ENCODE measurements at regions not wholly inside any gene's neighbourhood (a gene's known extent, or its start where the extent isn't known, plus 50 kb on each side); places are given as distances from the start of the nearest gene placed in this dataset.
"Not testable (repeated sequence)": the region's sequence is repeated elsewhere in the genome, so short reads cannot be mapped to it uniquely, and the experiment has no call there.

- DNase-seq, result peak in 1 of 2 donors; percentile 2
Observed at GRCh38 chr13:103883164-103883563, 816.9 kb upstream of the SLC10A2 start.

DNA sequence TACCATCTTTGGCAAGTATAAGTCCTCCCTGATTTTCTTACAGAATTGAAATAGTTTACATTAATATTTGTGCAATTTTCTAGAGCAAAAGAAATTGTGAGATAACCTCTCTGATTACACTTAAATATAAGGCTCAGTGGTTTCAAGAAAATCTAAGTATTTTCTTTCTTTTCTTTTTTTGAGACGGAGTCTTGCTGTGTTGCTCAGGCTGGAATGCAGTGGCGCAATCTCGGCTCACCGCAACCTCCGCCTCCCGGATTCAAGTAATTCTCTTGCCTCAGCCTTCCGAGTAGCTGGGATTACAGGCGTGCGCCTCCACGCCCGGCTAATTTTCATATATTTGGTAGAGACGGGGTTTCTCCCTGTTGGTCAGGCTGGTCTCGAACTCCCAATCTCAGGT, 813.9 kb upstream of the SLC10A2 start:
- DNase-seq, result not testable (repeated sequence)

DNA sequence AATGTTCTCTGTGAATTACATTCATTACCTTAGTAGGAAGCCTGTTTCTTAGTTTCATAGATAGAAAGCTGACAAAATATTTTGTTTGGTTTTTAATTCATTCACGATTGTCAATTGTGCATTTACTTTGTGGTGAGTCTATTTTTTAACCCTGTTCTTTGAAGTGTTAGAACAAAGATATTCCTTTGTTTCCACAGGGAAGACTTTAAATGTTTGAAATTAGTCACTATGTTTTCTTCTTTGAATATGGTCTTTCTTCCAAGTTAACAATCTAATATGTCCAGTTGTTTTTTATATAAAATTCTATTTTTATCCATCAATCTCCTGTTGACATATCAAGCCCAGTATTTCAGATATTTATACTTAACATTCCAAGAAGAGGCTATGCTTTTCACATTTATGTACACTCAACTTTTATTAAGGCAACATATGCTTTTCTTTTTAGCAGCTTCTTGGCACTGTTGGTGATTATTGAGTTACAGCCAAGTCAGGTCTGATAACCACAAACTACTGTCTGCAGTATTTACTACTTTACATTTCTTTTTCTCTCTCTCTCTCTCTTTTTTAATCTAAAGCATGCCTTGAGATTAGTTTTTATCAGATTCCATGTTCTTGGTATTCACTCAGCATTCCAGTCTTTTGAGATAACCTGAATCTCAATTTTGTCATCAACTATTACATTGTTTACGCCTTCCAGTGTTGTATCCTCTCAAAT, 812.8 kb upstream of the SLC10A2 start:
- DNase-seq, result no peak

DNA sequence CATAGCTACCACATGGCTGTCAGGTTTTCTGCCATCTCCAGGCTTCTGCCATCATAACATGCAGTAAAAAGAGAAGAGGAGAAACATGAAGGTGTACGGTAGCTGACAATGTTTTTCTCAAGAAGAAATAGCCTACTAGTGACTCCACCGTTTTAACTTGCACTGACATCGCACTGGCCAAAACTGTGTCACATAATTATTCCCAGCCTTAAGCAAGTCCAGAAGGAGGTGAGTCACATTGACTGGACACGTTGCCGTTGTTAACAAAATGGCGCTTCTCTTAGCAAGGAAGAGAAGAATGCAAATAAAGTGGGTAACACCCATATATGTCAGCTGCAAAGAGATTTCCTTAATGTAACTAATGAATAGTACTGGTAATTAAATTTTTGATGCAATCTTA, 810.4 kb upstream of the SLC10A2 start:
- no peak for DNase-seq

DNA sequence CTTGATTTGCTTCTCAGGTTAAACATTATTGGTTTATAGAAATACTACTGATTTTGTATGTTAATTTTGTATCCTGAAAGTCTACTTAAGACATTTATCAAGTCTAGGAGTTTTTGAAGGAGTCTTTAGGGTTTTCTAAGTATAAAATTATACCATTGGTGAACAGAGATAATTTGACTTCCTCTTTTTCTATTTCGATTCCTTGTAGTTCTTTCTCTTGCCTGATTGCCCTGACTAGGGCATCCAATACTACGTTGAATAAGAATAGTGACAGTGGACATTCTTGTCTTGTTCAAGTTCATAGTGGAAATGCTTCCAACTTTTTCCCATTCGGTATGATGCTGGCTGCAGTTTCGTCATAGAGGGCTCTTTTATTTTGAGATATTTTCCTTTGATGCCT, 807.5 kb upstream of the SLC10A2 start:
- no peak for DNase-seq

DNA sequence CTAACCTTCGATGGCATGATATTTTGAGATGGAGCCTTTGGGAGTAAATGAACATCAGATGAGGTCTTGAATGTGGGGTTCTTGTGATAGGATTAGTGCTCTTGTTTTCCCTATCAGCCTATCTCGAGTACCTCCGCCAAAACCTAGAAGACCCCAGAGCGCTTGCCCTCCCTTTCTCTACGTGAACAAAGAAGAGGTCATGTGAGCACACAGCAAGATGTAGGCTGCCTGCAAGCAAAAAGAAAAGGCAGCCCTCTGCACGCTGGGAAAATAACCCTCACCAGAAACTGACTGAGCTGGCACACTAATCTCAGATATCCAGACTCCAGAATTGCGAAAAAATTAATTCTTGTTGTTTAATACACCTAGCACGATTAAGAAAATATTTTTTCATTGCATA, 799.8 kb upstream of the SLC10A2 start:
- no peak for DNase-seq

DNA sequence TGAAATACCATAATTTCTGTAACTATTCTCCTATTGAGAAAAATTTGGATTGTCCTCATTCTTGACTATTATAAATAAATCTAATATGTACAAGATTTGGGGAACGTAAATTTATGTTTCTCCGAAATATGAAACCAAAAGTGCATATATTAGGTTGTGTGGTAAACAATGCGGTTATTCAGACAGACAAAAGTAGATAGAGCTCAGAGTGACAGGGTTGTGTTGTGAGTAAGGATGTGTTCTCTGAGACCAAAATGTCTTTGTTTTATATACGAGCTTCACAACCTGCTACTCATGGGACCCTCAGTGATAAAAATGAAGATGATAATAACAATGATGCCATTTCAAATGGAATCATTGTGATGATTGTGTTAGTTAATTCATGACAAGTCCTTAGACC, 796.3 kb upstream of the SLC10A2 start:
- DNase-seq, result no peak

- DNase-seq, result no peak
Observed at GRCh38 chr13:103859952-103860351, 793.7 kb upstream of the SLC10A2 start.

- DNase-seq, result no peak
Observed at GRCh38 chr13:103852036-103852435, 785.8 kb upstream of the SLC10A2 start.

GRCh38 chr13:103844471-103844870, 778.3 kb upstream of the SLC10A2 start:
- no peak for DNase-seq

DNA sequence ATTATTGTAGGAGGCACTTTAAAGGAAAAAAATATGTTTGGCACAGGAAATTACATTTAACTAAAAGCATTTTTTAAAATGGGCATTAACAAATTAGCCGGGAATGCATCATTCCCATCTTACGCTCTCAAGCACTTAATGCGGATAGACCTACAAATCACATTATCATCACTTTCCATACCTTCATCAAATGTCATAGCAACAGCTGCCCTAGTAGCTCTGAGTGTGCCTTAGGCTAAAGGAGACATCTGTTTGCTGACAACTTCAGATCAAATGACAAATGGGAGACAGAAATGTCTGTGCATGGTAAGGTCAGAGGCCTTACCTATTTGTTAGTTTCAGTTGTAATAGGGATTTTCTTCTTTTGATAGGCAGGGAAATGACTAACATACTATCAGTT, 773.2 kb upstream of the SLC10A2 start:
- DNase-seq, result no peak

DNA sequence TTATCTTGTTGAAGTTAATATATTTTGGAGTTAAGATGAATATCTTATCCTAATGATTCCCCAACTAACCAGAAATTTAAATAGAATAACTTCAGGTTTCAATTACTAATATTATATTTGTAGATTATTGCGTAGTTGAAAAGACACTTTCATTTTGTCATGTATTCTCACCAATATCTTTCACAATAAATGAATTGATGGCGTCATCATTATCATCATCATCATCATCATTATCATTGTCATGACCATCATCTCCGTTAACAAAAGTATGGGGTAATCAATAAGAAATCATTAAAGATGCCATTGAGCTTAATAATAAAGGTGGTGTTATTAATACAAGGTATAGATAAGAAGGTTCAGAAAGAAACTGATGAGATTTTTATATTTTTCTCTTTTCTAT, 768.8 kb upstream of the SLC10A2 start:
- no peak for DNase-seq

- no peak for DNase-seq
Observed at GRCh38 chr13:103833294-103833852, 767.2 kb upstream of the SLC10A2 start.

GRCh38 chr13:103815619-103816018, 749.4 kb upstream of the SLC10A2 start:
- no peak for DNase-seq

GRCh38 chr13:103812971-103813370, 746.8 kb upstream of the SLC10A2 start:
- no peak for DNase-seq

DNA sequence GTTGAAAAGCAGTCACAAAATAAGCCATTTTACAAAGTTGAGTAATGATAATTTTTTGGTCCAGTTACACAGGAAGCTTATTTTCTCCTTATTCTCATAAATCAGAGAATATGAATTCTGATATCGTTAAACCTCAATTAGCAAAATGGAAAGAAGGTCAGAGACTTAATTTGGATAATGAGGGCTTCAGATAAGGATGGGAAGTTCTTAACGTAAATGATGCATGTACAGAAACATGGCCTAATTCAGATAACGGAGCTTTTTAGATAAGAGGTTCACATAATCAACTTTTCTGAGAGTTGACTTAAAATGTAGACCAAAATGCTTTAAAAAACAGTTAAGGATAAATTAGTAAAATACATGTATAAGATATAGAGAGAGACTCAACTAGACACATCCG, 746.3 kb upstream of the SLC10A2 start:
- DNase-seq, result no peak

DNA sequence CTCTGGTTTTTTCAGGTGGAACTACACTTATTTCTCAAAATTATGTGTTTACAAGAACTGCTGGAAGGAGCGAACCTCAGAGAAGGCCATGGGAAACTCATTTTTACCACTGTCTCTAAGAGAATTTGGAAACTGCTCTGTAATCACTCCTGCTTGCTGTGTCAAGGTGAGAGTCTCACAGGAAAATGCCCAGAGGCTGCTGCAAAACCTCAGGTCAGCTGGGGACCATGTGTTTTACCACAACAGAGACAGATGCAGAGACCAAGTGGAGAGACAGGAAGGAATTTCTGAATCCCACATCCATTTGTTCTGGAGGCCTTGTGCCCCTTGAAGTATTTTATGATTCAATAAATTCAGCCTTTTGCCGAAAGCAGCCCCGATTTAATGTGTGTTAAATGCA, 743.8 kb upstream of the SLC10A2 start:
- DNase-seq, result no peak

DNA sequence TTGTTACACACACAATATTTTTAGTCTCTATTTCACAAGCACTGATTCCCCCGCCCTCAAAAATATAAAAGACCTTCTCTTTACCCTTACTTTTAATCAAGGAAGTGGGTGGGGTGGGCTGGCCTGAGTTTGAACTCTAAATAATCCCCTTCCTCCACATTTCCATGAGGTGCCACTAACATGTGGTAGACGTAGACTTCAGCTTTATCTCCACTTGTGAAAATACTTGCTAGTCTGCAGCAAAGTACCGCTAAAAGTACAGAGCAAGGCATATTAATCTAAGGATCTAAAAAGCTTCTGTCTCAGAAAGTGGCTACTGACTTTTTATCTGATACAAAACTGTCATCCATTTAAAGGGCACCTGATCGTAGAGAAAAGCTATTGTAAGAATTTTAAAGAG, 739.6 kb upstream of the SLC10A2 start:
- DNase-seq, result no peak

DNA sequence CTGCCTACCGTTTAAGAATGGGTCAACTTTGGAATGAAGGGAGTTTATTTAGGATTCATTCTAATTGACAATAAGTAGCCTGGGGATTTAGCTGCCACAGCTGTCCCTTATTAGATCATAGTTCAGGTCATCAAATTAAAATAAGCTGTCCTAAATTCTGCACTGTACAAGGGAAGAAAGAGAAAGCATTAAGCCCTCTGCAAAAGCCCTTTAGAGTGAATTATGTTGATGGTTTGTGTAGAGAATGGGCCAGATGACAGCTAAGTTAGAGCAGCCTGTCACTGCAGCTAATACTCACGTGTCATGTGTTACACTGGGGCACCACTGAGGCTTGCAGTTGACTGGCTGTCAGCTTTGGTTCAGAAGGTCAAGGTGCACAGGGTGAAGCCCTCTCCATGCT, 737.1 kb upstream of the SLC10A2 start:
- DNase-seq, result no peak

DNA sequence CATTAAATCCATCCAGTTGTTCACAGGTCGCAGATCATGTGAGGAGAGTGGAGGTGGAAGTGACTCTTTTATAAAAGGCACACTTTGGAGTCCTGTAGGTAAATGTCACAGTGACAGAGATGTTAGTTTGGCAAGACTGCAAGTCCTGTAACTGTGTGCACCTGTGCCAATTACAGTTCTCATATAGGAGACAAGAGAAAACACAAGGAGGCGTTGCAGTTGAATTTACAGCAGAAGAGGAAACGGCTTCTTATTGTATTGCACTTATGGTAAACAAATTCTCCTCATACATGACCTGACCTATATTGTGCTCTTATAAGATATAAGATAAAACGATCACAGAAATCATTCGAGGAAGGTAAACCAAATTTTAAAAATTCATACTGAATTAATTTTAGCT, 732.8 kb upstream of the SLC10A2 start:
- DNase-seq, result no peak

- no peak for DNase-seq
Observed at GRCh38 chr13:103795892-103796478, 729.8 kb upstream of the SLC10A2 start.

DNA sequence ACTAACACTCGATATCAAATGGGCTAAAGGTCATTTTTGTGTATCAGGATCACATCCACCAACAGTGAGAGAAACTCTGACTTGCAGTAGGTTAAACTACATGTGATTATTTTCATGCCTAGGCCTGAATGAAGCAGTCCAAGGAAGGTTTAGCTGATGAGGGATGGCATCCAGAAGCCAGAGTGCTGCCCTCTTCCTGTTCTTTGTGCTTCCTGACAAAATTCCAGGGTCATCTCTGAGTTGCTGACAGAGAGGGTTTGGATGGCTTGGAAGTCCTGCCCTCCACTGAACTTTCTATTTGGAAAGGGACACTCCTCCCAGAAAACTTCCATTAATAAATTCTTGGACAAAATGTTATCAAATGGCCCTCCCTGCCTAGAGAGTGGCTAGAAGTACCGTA, 728.3 kb upstream of the SLC10A2 start:
- no peak for DNase-seq

DNA sequence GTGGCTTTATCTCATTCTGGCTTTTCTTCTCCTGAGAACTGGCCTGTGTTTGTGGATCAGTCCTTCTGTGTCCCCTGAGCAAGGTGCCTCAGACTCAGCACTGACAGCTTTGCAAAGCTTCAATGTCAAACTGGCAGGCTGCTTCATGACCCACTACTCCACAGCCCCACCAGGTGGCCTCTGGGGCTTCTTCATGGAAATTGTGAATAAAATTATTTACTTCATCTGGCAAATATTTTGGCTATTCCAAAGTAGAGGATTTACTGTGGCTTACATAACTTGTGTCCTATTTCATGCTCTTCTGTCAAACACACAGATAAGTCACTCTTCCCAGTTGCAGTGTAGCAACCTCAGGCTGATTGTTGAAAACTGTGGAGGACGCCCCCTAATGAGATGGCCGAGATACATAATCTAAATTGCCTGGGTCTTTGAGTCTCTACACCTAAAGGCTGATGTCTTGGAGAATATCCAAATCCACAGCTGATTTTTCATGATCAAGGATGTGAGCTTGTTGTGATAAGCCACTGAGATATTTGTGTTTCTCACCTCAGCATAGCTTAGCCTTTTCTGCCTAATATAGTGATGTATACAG, 721.9 kb upstream of the SLC10A2 start:
- no peak for DNase-seq

- DNase-seq, result no peak
Observed at GRCh38 chr13:103772576-103772975, 706.4 kb upstream of the SLC10A2 start.

All from inflammatory macrophage treated with lipopolysaccharide for 1 hour (primary cell).